ENCODE measurements at regions not wholly inside any gene's neighbourhood (a gene's known extent, or its start where the extent isn't known, plus 50 kb on each side); places are given as distances from the start of the nearest gene placed in this dataset.

DNA sequence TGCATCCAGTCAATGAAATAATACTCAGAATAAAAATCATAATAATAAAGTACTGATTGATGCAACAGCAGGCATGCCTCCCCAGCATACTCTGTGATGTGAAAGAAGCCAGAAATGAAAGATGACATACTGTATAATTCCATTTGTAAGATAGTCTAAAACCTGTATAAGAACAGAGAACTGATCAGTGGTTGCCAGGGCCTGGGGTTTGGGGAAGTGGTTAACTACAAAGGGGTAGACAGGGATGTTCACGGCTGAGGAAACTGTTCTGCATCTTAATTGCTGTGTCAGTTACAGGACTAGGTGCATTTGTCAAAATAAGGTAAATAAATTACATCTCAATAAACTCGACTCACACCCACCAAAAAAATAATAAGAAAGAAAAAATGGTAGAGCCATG, 81.3 kb upstream of the BMP2 start:
- Histone ChIP-seq H3K27ac (ENCODE audit: low read length) (no peak overlapping the region), H3K27me3 (ENCODE audit: control insufficient read depth, insufficient read depth, low read length) (no peaks in the 10 kb centered on the region), H3K9me3 (ENCODE audit: control insufficient read depth, insufficient read depth, low read depth, low read length) (no peaks in the 10 kb centered on the region), H3K4me1 (ENCODE audit: control insufficient read depth, insufficient read depth, low read length) (no peaks in the 10 kb centered on the region), H3K36me3 (ENCODE audit: control insufficient read depth, insufficient read depth, low read length) (no peaks in the 10 kb centered on the region), H3K4me3 (ENCODE audit: low read depth in 2 of 2, low read length in 2 of 2) (no peak overlapping the region)
- ChIA-PET CTCF (no interaction called here), POLR2A (no interaction called here)
- no TSS peak for BruUV-seq (replicated peaks)
- TF ChIP-seq, protein P1, sequence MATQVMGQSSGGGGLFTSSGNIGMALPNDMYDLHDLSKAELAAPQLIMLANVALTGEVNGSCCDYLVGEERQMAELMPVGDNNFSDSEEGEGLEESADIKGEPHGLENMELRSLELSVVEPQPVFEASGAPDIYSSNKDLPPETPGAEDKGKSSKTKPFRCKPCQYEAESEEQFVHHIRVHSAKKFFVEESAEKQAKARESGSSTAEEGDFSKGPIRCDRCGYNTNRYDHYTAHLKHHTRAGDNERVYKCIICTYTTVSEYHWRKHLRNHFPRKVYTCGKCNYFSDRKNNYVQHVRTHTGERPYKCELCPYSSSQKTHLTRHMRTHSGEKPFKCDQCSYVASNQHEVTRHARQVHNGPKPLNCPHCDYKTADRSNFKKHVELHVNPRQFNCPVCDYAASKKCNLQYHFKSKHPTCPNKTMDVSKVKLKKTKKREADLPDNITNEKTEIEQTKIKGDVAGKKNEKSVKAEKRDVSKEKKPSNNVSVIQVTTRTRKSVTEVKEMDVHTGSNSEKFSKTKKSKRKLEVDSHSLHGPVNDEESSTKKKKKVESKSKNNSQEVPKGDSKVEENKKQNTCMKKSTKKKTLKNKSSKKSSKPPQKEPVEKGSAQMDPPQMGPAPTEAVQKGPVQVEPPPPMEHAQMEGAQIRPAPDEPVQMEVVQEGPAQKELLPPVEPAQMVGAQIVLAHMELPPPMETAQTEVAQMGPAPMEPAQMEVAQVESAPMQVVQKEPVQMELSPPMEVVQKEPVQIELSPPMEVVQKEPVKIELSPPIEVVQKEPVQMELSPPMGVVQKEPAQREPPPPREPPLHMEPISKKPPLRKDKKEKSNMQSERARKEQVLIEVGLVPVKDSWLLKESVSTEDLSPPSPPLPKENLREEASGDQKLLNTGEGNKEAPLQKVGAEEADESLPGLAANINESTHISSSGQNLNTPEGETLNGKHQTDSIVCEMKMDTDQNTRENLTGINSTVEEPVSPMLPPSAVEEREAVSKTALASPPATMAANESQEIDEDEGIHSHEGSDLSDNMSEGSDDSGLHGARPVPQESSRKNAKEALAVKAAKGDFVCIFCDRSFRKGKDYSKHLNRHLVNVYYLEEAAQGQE (IDR thresholded peaks at IDR 0.05; ENCODE audit: insufficient read depth in 1 of 2, low read depth in 2 of 2, low read length in 1 of 2), result no peak
- TF ChIP-seq, protein P2, sequence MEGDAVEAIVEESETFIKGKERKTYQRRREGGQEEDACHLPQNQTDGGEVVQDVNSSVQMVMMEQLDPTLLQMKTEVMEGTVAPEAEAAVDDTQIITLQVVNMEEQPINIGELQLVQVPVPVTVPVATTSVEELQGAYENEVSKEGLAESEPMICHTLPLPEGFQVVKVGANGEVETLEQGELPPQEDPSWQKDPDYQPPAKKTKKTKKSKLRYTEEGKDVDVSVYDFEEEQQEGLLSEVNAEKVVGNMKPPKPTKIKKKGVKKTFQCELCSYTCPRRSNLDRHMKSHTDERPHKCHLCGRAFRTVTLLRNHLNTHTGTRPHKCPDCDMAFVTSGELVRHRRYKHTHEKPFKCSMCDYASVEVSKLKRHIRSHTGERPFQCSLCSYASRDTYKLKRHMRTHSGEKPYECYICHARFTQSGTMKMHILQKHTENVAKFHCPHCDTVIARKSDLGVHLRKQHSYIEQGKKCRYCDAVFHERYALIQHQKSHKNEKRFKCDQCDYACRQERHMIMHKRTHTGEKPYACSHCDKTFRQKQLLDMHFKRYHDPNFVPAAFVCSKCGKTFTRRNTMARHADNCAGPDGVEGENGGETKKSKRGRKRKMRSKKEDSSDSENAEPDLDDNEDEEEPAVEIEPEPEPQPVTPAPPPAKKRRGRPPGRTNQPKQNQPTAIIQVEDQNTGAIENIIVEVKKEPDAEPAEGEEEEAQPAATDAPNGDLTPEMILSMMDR (IDR thresholded peaks at IDR 0.05), result no peak
- TF ChIP-seq POLR2AphosphoS5 (IDR thresholded peaks at IDR 0.05; ENCODE audit: low read depth, low read length) (no peak), TCF7L2 (IDR thresholded peaks at IDR 0.05; ENCODE audit: low read depth, low read length) (no peak), SIN3A (IDR thresholded peaks at IDR 0.05; ENCODE audit: borderline replicate concordance, insufficient read depth, low read depth, low read length) (no peak)
- ATAC-seq, result no peak
- intact Hi-C loops (cut with micrococcal nuclease; ENCODE audit: unreplicated experiment) (no loop called here), in situ Hi-C loops (cut with HindIII; ENCODE audit: low pct_unique_long_range_greater_than_20kb, low sequenced_read_pairs) (no loop called here)
- no peak for DNase-seq (ENCODE audit: low read depth, low spot score)

DNA sequence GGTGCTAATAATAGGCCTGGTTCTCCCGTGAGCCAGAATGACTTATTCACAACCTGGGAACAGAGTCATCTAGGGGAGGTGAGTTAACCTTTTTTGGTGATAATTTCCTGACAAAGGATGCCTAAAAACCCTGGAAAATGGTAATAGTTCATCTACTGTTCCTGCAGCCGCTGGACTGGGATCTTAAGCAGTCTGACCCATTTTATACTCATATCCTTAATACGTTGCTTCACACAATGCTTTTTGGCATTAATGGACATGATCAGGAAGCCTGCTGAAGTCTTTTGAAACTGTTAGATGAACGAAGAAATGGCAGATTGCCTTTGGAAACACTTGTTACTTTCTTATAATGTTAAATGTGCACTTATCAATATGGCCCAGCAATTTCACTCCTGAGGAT, 81.9 kb upstream of the BMP2 start:
- Histone ChIP-seq H3K9me3 (ENCODE audit: control insufficient read depth, insufficient read depth, low read depth, low read length) (no peaks in the 10 kb centered on the region), H3K4me3 (ENCODE audit: low read depth in 2 of 2, low read length in 2 of 2) (no peak overlapping the region), H3K36me3 (ENCODE audit: control insufficient read depth, insufficient read depth, low read length) (no peaks in the 10 kb centered on the region), H3K4me1 (ENCODE audit: control insufficient read depth, insufficient read depth, low read length) (no peaks in the 10 kb centered on the region), H3K27ac (ENCODE audit: low read length) (no peak overlapping the region), H3K27me3 (ENCODE audit: control insufficient read depth, insufficient read depth, low read length) (no peaks in the 10 kb centered on the region)
- ChIA-PET CTCF (no interaction called here), POLR2A (no interaction called here)
- in situ Hi-C loops (cut with HindIII; ENCODE audit: low pct_unique_long_range_greater_than_20kb, low sequenced_read_pairs) (no loop called here), intact Hi-C loops (cut with micrococcal nuclease; ENCODE audit: unreplicated experiment) (no loop called here)
- DNase-seq (ENCODE audit: low read depth, low spot score) (no peak), ATAC-seq (no peak)
- no TSS peak for BruUV-seq (replicated peaks)
- TF ChIP-seq, protein P1 (IDR thresholded peaks at IDR 0.05; ENCODE audit: insufficient read depth in 1 of 2, low read depth in 2 of 2, low read length in 1 of 2), result no peak
- TF ChIP-seq TCF7L2 (IDR thresholded peaks at IDR 0.05; ENCODE audit: low read depth, low read length) (no peak), SIN3A (IDR thresholded peaks at IDR 0.05; ENCODE audit: borderline replicate concordance, insufficient read depth, low read depth, low read length) (no peak), POLR2AphosphoS5 (IDR thresholded peaks at IDR 0.05; ENCODE audit: low read depth, low read length) (no peak)
- TF ChIP-seq, protein P2 (IDR thresholded peaks at IDR 0.05), result no peak
